ENCODE measurements at regions not wholly inside any gene's neighbourhood (a gene's known extent, or its start where the extent isn't known, plus 50 kb on each side); places are given as distances from the start of the nearest gene placed in this dataset.

DNA sequence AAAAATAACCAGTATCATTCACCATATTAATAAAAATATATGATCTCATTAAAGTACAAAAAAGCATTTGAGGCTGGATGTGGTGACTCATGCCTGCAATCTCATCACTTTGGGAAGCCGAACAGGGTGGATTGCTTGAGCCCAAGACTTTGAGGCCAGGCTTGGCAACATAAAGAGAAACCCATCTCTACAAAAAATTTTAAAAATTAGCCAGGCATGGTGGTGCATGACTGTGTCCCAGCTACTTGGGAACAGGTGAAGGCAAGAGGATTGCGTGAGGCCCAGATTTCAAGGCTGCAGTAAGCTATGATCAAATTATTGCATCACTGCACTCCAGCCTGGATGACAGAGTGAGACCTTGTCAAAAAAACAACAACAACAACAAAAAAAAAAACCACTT is 75.9 kb downstream of the RAD51AP2 start:
- TF ChIP-seq, protein P1, sequence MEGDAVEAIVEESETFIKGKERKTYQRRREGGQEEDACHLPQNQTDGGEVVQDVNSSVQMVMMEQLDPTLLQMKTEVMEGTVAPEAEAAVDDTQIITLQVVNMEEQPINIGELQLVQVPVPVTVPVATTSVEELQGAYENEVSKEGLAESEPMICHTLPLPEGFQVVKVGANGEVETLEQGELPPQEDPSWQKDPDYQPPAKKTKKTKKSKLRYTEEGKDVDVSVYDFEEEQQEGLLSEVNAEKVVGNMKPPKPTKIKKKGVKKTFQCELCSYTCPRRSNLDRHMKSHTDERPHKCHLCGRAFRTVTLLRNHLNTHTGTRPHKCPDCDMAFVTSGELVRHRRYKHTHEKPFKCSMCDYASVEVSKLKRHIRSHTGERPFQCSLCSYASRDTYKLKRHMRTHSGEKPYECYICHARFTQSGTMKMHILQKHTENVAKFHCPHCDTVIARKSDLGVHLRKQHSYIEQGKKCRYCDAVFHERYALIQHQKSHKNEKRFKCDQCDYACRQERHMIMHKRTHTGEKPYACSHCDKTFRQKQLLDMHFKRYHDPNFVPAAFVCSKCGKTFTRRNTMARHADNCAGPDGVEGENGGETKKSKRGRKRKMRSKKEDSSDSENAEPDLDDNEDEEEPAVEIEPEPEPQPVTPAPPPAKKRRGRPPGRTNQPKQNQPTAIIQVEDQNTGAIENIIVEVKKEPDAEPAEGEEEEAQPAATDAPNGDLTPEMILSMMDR (IDR thresholded peaks at IDR 0.05), result no peak
- no peak for TF ChIP-seq POLR2A (IDR thresholded peaks at IDR 0.05)

Measured in testis (tissue), 2 donors.